ENCODE measurements at regions not wholly inside any gene's neighbourhood (a gene's known extent, or its start where the extent isn't known, plus 50 kb on each side); places are given as distances from the start of the nearest gene placed in this dataset.

DNA sequence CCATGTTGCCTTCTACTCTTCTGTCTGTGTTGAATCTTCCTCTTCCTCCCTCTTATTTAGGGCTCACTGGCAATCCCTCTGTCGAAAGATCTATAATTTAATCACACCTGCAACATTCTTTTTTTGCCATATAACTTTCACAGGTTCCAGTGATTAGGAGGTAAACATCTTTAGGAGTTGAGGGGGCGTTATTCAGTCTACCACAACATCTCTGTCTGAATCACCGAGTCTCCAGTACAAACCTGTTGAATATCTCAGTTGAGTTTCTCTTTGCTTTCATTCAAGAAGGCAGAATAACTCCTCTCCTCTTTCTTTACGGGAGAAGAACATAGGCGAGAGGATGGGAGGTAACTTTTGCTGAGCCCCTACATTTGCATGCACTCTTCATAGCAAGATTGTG is 101.9 kb upstream of the CDC42BPA start:
- no peak for TF ChIP-seq CTCF (IDR thresholded peaks at IDR 0.05; ENCODE audit: insufficient read depth, low read length)
- TF ChIP-seq GABPA (IDR thresholded peaks at IDR 0.05; ENCODE audit: low read depth): no peak
- no peak for TF ChIP-seq POLR2AphosphoS5 (IDR thresholded peaks at IDR 0.05; ENCODE audit: low read depth)
- TF ChIP-seq, protein P1, sequence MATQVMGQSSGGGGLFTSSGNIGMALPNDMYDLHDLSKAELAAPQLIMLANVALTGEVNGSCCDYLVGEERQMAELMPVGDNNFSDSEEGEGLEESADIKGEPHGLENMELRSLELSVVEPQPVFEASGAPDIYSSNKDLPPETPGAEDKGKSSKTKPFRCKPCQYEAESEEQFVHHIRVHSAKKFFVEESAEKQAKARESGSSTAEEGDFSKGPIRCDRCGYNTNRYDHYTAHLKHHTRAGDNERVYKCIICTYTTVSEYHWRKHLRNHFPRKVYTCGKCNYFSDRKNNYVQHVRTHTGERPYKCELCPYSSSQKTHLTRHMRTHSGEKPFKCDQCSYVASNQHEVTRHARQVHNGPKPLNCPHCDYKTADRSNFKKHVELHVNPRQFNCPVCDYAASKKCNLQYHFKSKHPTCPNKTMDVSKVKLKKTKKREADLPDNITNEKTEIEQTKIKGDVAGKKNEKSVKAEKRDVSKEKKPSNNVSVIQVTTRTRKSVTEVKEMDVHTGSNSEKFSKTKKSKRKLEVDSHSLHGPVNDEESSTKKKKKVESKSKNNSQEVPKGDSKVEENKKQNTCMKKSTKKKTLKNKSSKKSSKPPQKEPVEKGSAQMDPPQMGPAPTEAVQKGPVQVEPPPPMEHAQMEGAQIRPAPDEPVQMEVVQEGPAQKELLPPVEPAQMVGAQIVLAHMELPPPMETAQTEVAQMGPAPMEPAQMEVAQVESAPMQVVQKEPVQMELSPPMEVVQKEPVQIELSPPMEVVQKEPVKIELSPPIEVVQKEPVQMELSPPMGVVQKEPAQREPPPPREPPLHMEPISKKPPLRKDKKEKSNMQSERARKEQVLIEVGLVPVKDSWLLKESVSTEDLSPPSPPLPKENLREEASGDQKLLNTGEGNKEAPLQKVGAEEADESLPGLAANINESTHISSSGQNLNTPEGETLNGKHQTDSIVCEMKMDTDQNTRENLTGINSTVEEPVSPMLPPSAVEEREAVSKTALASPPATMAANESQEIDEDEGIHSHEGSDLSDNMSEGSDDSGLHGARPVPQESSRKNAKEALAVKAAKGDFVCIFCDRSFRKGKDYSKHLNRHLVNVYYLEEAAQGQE (IDR thresholded peaks at IDR 0.05; ENCODE audit: insufficient replicate concordance, low read depth): no peak
- TF ChIP-seq SPI1 (IDR thresholded peaks at IDR 0.05; ENCODE audit: borderline replicate concordance, low read depth): no peak

Data from HL-60 (cell line).